ENCODE measurements at regions not wholly inside any gene's neighbourhood (a gene's known extent, or its start where the extent isn't known, plus 50 kb on each side); places are given as distances from the start of the nearest gene placed in this dataset.
"Not testable (repeated sequence)": the region's sequence is repeated elsewhere in the genome, so short reads cannot be mapped to it uniquely, and the experiment has no call there.

GRCh38 chr21:10395963-10396362, 125.4 kb upstream of the TPTE start:
- not testable (repeated sequence) for DNase-seq (ENCODE audit: low read depth); H3K4me3 ChIP-seq (ENCODE audit: low read depth, low read length)

- H3K4me3 ChIP-seq (ENCODE audit: low read depth, low read length); DNase-seq (ENCODE audit: low read depth): not testable (repeated sequence)
Measured at GRCh38 chr21:10397495-10397915, 123.9 kb upstream of the TPTE start.

- not testable (repeated sequence) for DNase-seq (ENCODE audit: low read depth); H3K4me3 ChIP-seq (ENCODE audit: low read depth, low read length)
Measured at GRCh38 chr21:10398692-10399489, 122.5 kb upstream of the TPTE start.

- not testable (repeated sequence) for DNase-seq (ENCODE audit: low read depth); H3K4me3 ChIP-seq (ENCODE audit: low read depth, low read length)
Measured at GRCh38 chr21:10400622-10401361, 120.6 kb upstream of the TPTE start.

- not testable (repeated sequence) for DNase-seq (ENCODE audit: low read depth); H3K4me3 ChIP-seq (ENCODE audit: low read depth, low read length)
Measured at GRCh38 chr21:10402461-10402860, 118.9 kb upstream of the TPTE start.

- H3K4me3 ChIP-seq (ENCODE audit: low read depth, low read length); DNase-seq (ENCODE audit: low read depth): not testable (repeated sequence)
Measured at GRCh38 chr21:10405331-10405730, 116.1 kb upstream of the TPTE start.

GRCh38 chr21:10409786-10410185, 111.6 kb upstream of the TPTE start:
- not testable (repeated sequence) for H3K4me3 ChIP-seq (ENCODE audit: low read depth, low read length); DNase-seq (ENCODE audit: low read depth)

GRCh38 chr21:10410354-10410929, 110.9 kb upstream of the TPTE start:
- DNase-seq (ENCODE audit: low read depth); H3K4me3 ChIP-seq (ENCODE audit: low read depth, low read length): not testable (repeated sequence)

GRCh38 chr21:10411776-10412526, 109.4 kb upstream of the TPTE start:
- not testable (repeated sequence) for H3K4me3 ChIP-seq (ENCODE audit: low read depth, low read length)

GRCh38 chr21:10412928-10413246, 108.5 kb upstream of the TPTE start:
- H3K4me3 ChIP-seq (ENCODE audit: low read depth, low read length); DNase-seq (ENCODE audit: low read depth): not testable (repeated sequence)

More at GRCh38 chr21:10411776-10412526, 109.4 kb upstream of the TPTE start:
- not testable (repeated sequence) for DNase-seq (ENCODE audit: low read depth)

GRCh38 chr21:10413247-10414120, 107.9 kb upstream of the TPTE start:
- not testable (repeated sequence) for DNase-seq (ENCODE audit: low read depth); H3K4me3 ChIP-seq (ENCODE audit: low read depth, low read length)

GRCh38 chr21:10414121-10414924, 107.1 kb upstream of the TPTE start:
- not testable (repeated sequence) for DNase-seq (ENCODE audit: low read depth); H3K4me3 ChIP-seq (ENCODE audit: low read depth, low read length)

- H3K4me3 ChIP-seq (ENCODE audit: low read depth, low read length); DNase-seq (ENCODE audit: low read depth): not testable (repeated sequence)
Measured at GRCh38 chr21:10414925-10415254, 106.5 kb upstream of the TPTE start.

- H3K4me3 ChIP-seq (ENCODE audit: low read depth, low read length); DNase-seq (ENCODE audit: low read depth): not testable (repeated sequence)
Measured at GRCh38 chr21:10415456-10415855, 105.9 kb upstream of the TPTE start.

GRCh38 chr21:10415859-10416258, 105.5 kb upstream of the TPTE start:
- DNase-seq (ENCODE audit: low read depth); H3K4me3 ChIP-seq (ENCODE audit: low read depth, low read length): not testable (repeated sequence)

- DNase-seq (ENCODE audit: low read depth); H3K4me3 ChIP-seq (ENCODE audit: low read depth, low read length): not testable (repeated sequence)
Measured at GRCh38 chr21:10416691-10417447, 104.5 kb upstream of the TPTE start.

GRCh38 chr21:10417551-10418002, 103.8 kb upstream of the TPTE start:
- H3K4me3 ChIP-seq (ENCODE audit: low read depth, low read length); DNase-seq (ENCODE audit: low read depth): not testable (repeated sequence)
